ENCODE measurements at regions not wholly inside any gene's neighbourhood (a gene's known extent, or its start where the extent isn't known, plus 50 kb on each side); places are given as distances from the start of the nearest gene placed in this dataset.

DNA sequence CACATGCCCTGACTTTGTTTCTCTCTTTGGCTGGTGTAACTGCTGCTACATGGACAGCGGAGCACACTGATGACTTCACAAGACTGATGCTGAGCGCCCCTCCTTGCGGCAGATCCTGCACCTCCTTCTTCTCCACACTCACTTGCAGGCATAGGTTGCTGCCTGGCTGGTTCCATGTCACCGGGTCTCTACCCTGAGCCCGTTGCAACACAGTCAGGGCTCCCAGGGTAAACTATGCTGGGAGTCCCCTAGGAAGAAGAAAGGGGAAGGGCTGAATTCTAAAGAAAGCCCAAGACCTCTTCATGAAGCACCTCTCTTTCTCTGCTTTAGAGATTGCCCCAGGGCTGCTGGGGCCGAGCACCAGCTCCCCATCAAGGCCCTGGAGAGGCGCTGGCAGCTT, 83.3 kb upstream of the DUSP22 start:
- TF ChIP-seq POLR2AphosphoS5 (IDR thresholded peaks at IDR 0.05; ENCODE audit: borderline replicate concordance, low read depth, low read length), result no peak
- no peak for TF ChIP-seq FOXP2 (optimal IDR thresholded peaks at IDR 0.05; ENCODE audit: control extremely low read depth, extremely low read length, insufficient read depth)
- TF ChIP-seq EZH2 (IDR thresholded peaks at IDR 0.05), result no peak

Data from SK-N-MC (cell line).